AG09319 (cell line): ENCODE measurements at regions not wholly inside any gene's neighbourhood (a gene's known extent, or its start where the extent isn't known, plus 50 kb on each side); places are given as distances from the start of the nearest gene placed in this dataset.

Experiments
- DNase-seq: peaks from one replicate; pipeline ENCODE4 v3.0.0-alpha.2; 2010; ENCODE audit warnings: low read depth; ENCODE audit errors: extremely low read depth
- CTCF ChIP-seq: IDR thresholded peaks from 2 replicates; pipeline ENCODE4 v1.5.1; 2011; ENCODE audit warnings: low read depth, mild to moderate bottlenecking, inconsistent platforms, low read length, moderate library complexity

DNA sequence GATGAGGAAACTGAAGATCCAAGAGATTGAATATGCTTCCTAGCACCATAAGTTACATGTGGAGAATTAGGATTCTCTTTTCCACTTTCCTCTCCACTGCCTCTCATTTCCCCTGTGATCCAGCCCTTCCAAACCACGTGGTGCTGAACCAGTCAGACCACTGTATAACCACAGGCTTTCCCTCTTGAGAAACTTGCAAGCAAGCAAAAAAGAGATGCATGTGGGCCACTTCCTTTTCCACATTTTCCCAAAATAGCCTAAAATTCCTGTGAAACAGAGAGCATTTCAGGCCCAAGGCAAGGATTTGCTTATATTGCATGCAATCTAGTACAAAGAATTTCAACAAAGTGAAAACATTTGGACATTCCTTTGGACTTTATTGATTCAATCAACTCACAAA, 59.3 kb upstream of the KSR1 start:
- TF ChIP-seq CTCF: no peak
- peak; percentile 52 for DNase-seq

DNA sequence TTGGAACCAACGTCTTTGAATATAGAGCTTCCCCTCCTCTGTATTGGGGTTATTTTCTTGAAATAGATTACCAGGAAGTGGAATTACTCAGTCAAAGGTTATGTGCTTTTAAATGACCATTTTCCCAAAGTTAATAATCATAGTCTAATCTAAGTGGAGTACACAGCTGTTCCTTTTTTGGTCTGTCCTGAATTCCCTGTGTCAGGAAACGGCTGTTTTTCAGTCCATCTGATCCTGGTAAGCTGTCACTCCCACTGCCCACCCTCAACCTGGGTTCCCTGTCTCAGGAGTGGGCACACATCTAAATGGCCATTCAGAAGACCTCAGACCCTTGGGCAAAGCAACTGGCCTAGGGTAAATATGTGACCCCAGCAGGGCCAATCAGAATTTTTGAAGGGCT, 57.6 kb upstream of the KSR1 start:
- TF ChIP-seq CTCF: no peak
- no peak for DNase-seq

DNA sequence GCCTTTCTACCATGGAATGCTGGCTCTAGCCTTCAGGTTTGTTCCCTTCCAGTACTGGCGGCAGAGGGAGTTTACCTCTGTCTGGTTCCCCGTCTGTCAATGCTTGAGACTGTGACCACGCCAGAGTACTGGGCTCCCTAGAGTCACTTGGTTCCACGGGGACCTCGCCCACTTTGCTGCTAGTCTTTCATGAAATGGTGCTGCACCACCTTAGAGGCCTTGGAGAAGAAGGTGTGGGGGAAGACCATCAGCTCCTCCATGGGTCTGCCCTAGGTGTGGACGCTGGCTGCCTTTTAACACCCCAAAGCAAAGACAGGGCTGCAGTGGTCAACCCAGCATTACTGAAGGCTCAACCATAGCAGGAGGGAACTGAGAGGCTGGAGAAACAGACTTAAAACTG, 55.3 kb upstream of the KSR1 start:
- no peak for TF ChIP-seq CTCF
- no peak for DNase-seq

- DNase-seq: no peak
- TF ChIP-seq CTCF: no peak
Observed at GRCh38 chr17:27402943-27403342, 53.3 kb upstream of the KSR1 start.

DNA sequence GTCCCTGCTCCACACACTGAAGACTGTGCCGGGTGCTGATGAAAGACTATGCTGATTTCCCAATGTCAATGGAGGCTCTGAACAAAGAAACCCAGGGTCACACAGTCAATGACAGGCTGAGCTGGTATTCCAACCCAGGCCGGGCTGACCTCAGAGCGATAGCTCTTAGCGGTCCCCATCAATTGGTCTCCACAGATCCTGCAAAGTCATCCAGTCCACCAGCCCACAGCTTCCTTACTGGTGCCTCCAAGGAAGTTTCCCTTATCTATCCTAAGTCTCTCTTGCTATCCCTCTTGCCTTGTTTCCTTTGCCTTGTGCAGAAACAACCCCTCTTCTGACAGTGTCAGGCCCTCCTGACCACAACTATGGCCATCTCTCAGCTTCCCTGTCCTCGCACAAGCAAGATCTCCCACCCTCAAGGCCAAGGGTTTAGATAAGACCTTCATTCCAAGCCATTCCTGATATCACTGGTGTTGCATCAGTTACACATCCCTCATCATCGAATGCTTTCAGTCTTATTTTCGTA, 52.7 kb upstream of the KSR1 start:
- DNase-seq: no peak
- TF ChIP-seq CTCF: no peak

DNA sequence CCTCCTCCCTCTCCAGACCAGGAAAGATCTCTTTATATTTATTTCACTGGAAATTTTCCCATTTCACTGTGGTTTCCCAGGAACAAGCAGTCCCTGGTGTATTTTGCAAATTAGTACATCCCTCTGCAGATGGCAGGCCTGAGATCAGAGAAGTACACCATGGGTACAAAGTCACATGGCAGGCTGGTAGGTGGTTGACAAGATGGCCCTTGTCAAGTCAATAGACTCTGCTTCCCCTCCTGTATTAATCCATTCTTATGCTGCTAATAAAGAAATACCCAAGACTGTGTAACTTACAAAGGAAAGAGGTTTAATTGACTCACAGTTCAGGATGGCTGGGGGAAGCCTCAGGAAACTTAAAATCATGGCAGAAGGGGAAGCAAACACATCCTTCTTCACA, 51.6 kb upstream of the KSR1 start:
- TF ChIP-seq CTCF: no peak
- DNase-seq: no peak
